ENCODE measurements at regions not wholly inside any gene's neighbourhood (a gene's known extent, or its start where the extent isn't known, plus 50 kb on each side); places are given as distances from the start of the nearest gene placed in this dataset.

GRCh38 chr2:120567128-120567527 is 168.5 kb upstream of the GLI2 start:
- H2BK15ac ChIP-seq (ENCODE audit: low read depth, low read length): no peak overlapping the region
- H2BK5ac ChIP-seq (ENCODE audit: insufficient read length, low read length): no peak overlapping the region
- H3K4ac ChIP-seq (ENCODE audit: low read depth, low read length): no peak overlapping the region
- H2AK5ac ChIP-seq (ENCODE audit: insufficient read length, low read length): no peak overlapping the region
- no peaks in the 10 kb centered on the region for H3K4me1 ChIP-seq (ENCODE audit: insufficient read depth, low read length)
- no peak overlapping the region for H2BK12ac ChIP-seq (ENCODE audit: insufficient read length, low read depth, low read length)
- no peak overlapping the region for H3K27ac ChIP-seq (ENCODE audit: insufficient read length, low read depth, low read length)
- Mint-ChIP-seq H3K27ac (no peak overlapping the region; a peak in 1 of 7 replicates), H3K9me3 (no peaks in the 10 kb centered on the region; a peak in 1 of 5 replicates), H3K4me3 (no peak overlapping the region), H3K27me3 (ENCODE audit: low read depth) (peaks cover 86% of the 10 kb centered on the region), H3K36me3 (ENCODE audit: insufficient read depth in 1 of 3, low read depth in 3 of 3) (no peaks in the 10 kb centered on the region), H3K4me1 (peaks cover 7 to 23% of the 10 kb centered on the region in 2 experiments)
- H3K56ac ChIP-seq (ENCODE audit: insufficient read length, low read depth, low read length): no peak overlapping the region
- peaks cover 3% of the 10 kb centered on the region for H3K23me2 ChIP-seq (ENCODE audit: insufficient read length, low read depth, low read length, poor library complexity, severe bottlenecking)
- H4K20me1 ChIP-seq (ENCODE audit: control insufficient read depth, insufficient read depth, insufficient read length): no peaks in the 10 kb centered on the region
- H2AFZ ChIP-seq (ENCODE audit: low read length): no peak overlapping the region
- no peak overlapping the region for H4K91ac ChIP-seq (ENCODE audit: insufficient read length, low read depth, low read length)
- H3K18ac ChIP-seq (ENCODE audit: insufficient read length, low read depth, low read length): no peak overlapping the region
- no peaks in the 10 kb centered on the region; the same call in 1 of the 2 replicates for H3K27me3 ChIP-seq (ENCODE audit: insufficient read depth, low read length)
- no peak overlapping the region for H3K4me2 ChIP-seq (ENCODE audit: insufficient read depth, insufficient read length, low read length)
- no peak for DNase-seq
- no peak overlapping the region for H4K8ac ChIP-seq (replicated peaks; ENCODE audit: insufficient read length, low read depth, low read length)
- no peak overlapping the region for H3K23ac ChIP-seq (ENCODE audit: insufficient read length, low read depth, low read length)
- no CpG with 5 or more reads among the region's 2 CpGs for WGBS (ENCODE audit: extremely low coverage, insufficient read length, low lambda C conversion rate)
- no peak overlapping the region for H3T11ph ChIP-seq (ENCODE audit: low read length)
- H3K9me3 ChIP-seq (ENCODE audit: control insufficient read depth, low read depth, low read length): no peaks in the 10 kb centered on the region
- no peak overlapping the region for H3K14ac ChIP-seq (ENCODE audit: insufficient read depth, low read length)
- H3K9ac ChIP-seq (ENCODE audit: extremely low read depth, insufficient read length, low read length): no peak overlapping the region
- TF ChIP-seq CTCF (conservative IDR thresholded peaks at IDR 0.05): no peak
- no peak overlapping the region for H2BK20ac ChIP-seq (ENCODE audit: low read depth, low read length, poor library complexity, severe bottlenecking)
- H3K79me2 ChIP-seq (ENCODE audit: insufficient read depth, low read length): no peaks in the 10 kb centered on the region
- H4K5ac ChIP-seq (ENCODE audit: insufficient read length, low read depth, low read length): no peak overlapping the region
- no peak overlapping the region for H2BK120ac ChIP-seq (ENCODE audit: low read depth, low read length, poor library complexity, severe bottlenecking)
- no peaks in the 10 kb centered on the region for H3K79me1 ChIP-seq (ENCODE audit: insufficient read depth, low read depth, low read length, poor library complexity, severe bottlenecking)

All from H9 (cell line).